Head of caudate nucleus (tissue), 42 donors: ENCODE measurements at regions not wholly inside any gene's neighbourhood (a gene's known extent, or its start where the extent isn't known, plus 50 kb on each side); places are given as distances from the start of the nearest gene placed in this dataset.
A peak's percentile ranks its signal among the peaks of the same experiment; 100 is the strongest.
"Not testable (repeated sequence)": the region's sequence is repeated elsewhere in the genome, so short reads cannot be mapped to it uniquely, and the experiment has no call there.

Experiments
- DNase-seq, 42 donors: peaks; one replicate each; pipeline versions ENCODE4 v3.0.0 to v3.0.0-alpha.2; 2020 to 2021; ENCODE audit warnings: mixed read lengths in 7 of 42
- intact Hi-C: fragments of 100-400 bp; cut with DNase I; formaldehyde crosslinking; loops from one replicate; pipeline ENCODE4 v1.15.0; 2022

GRCh38 chr21:19523061-19523460 is 1119.5 kb upstream of the TMPRSS15 start:
- intact Hi-C loops = no loop called here
- DNase-seq = no peak

- intact Hi-C loops = no loop called here
- no peak for DNase-seq
These were observed 1120.2 kb upstream of the TMPRSS15 start for GRCh38 chr21:19523746-19524145.

GRCh38 chr21:19529031-19529430 is 1125.4 kb upstream of the TMPRSS15 start:
- intact Hi-C loops = no loop called here
- no peak for DNase-seq

- no peak for DNase-seq
- intact Hi-C loops = no loop called here
These were observed 1131.8 kb upstream of the TMPRSS15 start for GRCh38 chr21:19535356-19535755.

- DNase-seq = no peak
- intact Hi-C loops = no loop called here
These were observed 1133.5 kb upstream of the TMPRSS15 start for GRCh38 chr21:19537116-19537515.

GRCh38 chr21:19540287-19540686 is 1136.7 kb upstream of the TMPRSS15 start:
- no peak for DNase-seq
- intact Hi-C loops = no loop called here

- DNase-seq = no peak
- intact Hi-C loops = no loop called here
These were observed 1138.0 kb upstream of the TMPRSS15 start for GRCh38 chr21:19541602-19542001.

- intact Hi-C loops, DNase-seq: not testable (repeated sequence)
These were observed 1140.9 kb upstream of the TMPRSS15 start for GRCh38 chr21:19544493-19544892.

- peak in 16 of 42 donors; percentile 1 to 62 (median 18) for DNase-seq
These were observed 1144.6 kb upstream of the TMPRSS15 start for GRCh38 chr21:19547951-19548840.

GRCh38 chr21:19553919-19554615 is 1150.5 kb upstream of the TMPRSS15 start:
- DNase-seq = no peak
- intact Hi-C loops = no loop called here

More at GRCh38 chr21:19547951-19548840, 1144.6 kb upstream of the TMPRSS15 start:
- intact Hi-C loops = no loop called here

- intact Hi-C loops = no loop called here
- DNase-seq = no peak
These were observed 1153.5 kb upstream of the TMPRSS15 start for GRCh38 chr21:19557046-19557445.

- no peak for DNase-seq
- intact Hi-C loops = no loop called here
These were observed 1153.9 kb upstream of the TMPRSS15 start for GRCh38 chr21:19557488-19557887.

- DNase-seq = no peak
- intact Hi-C loops = no loop called here
These were observed 1162.0 kb upstream of the TMPRSS15 start for GRCh38 chr21:19565587-19565986.

GRCh38 chr21:19566975-19567374 is 1163.4 kb upstream of the TMPRSS15 start:
- intact Hi-C loops = no loop called here

GRCh38 chr21:19577381-19577780 is 1173.8 kb upstream of the TMPRSS15 start:
- intact Hi-C loops = no loop called here

More at GRCh38 chr21:19566975-19567374, 1163.4 kb upstream of the TMPRSS15 start:
- DNase-seq = no peak

GRCh38 chr21:19590044-19590443 is 1186.5 kb upstream of the TMPRSS15 start:
- DNase-seq = no peak
- intact Hi-C loops = no loop called here

More at GRCh38 chr21:19577381-19577780, 1173.8 kb upstream of the TMPRSS15 start:
- DNase-seq = no peak

- DNase-seq = no peak
- intact Hi-C loops = no loop called here
These were observed 1199.5 kb upstream of the TMPRSS15 start for GRCh38 chr21:19603011-19603593.

- no peak for DNase-seq
- intact Hi-C loops = no loop called here
These were observed 1204.6 kb upstream of the TMPRSS15 start for GRCh38 chr21:19608101-19608621.

- intact Hi-C loops = no loop called here
- DNase-seq = no peak
These were observed 1206.0 kb upstream of the TMPRSS15 start for GRCh38 chr21:19609611-19610010.
